HG03159 (cell line): ENCODE measurements at regions not wholly inside any gene's neighbourhood (a gene's known extent, or its start where the extent isn't known, plus 50 kb on each side); places are given as distances from the start of the nearest gene placed in this dataset.

Source experiments
- ATAC-seq: cut with Tn5 transposase; IDR thresholded peaks from one replicate; pipeline ENCODE4 v1.9.1; 2021; ENCODE audit warnings: mild to moderate bottlenecking, moderate library complexity; ENCODE audit not compliant: unreplicated experiment

DNA sequence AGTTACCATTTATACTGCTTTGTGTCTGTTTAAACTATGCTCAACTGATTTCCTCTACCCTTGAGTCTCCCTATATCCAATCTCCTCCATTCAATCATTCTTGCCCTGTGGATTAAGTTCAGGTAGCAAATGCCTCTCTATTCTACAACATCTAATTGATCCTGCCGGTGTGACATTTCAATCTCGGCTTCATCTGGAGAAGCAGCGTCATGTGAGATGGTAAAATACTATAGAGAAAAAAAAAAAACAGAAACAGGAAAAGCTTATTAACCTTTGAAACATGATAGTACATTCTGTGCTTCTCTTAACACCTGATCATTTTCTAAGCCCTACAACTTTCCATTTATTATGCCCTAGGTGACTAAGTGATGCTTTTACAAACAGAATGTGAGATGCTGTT is 89.4 kb downstream of the KCTD12 start:
- no peak for ATAC-seq

DNA sequence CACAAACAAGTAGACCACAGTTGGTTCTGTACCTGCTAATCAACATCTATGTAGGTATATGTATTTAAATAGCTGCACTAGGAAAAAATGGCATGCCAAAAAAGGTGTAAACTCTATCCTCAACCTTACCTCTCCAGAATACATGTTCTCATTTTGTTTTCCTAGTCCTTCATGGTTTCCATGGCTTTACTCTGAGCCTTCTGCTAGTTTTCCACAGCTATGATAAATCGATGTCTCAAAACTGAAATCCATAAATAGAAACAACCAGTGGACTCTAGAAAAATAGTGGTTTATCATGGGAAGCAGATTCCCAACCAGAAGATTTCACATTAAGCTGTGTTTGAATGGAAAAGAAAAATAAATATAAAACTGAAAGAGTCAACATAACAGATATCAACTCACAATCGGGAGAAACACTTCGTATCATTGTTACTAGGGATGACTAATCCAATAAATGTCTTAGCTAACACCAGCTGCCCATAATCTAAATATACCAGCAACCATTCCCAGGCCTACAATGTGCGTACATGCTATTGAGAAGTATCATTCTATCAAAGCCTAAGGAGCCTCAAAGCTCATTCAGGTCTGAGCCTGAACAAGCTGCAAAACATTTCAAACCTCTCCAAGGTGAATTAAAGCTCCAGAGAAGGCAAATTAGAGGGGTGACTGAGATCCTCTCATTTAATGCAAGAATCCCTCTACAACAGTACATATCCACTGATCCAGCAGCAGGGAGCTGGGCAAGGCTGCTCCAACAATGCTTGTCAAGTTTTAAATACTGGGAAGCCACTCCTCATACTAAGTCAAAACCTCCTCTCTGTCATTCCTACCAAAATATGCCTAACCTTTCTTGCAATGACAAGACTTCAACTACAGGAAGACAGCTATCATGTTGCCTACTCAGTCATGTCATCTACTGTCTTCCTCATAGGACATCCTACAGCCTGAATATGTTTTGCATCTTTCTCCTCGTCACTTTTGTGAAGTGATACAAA is 90.2 kb downstream of the KCTD12 start:
- no peak for ATAC-seq

DNA sequence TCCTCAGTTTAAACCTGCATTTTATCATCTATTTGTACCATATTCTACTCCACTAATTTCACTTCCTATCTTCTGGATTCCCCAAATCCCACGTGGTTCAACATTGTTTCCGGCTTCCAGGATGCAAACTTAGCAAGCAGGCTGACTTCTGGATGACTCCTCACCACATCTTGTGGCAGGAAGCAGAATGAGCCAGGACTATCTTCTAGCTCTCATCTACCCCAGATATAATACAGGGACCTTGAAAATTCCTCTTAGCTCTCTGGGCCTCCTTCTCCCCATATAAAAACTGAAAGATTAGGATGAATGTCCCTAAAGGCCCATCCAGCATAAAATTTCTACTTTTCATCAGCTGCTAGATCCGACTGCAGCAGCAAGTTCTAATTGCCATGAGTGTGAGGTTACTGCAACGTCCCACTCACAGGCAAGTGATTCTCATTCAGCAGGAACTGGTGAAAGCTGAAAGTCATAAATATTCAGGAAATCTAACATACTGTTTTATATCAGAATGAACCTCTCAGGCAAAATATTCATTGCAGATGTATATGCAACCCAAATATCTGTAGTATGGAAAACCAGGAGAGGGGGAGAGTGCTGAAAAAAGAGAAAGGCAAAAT is 93.4 kb downstream of the KCTD12 start:
- ATAC-seq = no peak

DNA sequence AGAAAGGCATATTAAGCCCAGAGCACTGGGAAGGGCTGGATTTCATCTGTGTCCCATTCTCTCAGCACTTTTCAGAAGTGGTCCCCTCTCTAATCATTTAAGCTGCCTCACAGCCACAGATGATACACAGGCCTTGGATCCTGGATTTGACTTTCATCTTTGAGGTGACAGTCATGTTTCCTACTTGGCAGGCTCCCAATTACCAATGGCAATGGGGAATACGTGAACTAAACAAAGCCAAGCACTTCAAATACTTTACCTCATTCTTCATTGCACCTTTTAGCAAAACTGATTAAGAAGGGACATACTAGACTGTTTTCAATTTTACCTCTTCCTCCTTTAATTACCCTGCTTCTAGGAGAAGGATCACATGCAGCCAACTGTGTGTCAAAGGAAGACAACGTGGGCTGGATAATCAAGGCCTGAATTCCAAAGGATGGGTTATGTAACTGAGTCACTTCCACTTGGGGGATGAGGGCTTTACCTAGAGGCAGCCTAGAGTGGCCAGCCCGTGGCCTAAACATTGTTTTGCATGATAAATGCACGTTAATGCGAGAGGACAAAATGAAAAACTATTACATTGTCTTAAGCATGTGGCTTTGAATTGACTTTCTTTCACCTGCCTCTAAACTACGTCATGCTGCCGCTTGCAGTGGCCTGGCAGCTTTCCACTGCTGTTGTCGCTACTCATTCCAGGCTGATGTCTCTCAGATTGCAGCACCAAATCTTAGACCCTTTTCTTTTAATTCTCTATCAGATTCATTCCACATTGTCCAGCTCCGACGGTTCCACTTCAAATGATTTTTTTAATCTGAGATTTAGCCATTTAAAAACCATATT is 95.0 kb downstream of the KCTD12 start:
- no peak for ATAC-seq

DNA sequence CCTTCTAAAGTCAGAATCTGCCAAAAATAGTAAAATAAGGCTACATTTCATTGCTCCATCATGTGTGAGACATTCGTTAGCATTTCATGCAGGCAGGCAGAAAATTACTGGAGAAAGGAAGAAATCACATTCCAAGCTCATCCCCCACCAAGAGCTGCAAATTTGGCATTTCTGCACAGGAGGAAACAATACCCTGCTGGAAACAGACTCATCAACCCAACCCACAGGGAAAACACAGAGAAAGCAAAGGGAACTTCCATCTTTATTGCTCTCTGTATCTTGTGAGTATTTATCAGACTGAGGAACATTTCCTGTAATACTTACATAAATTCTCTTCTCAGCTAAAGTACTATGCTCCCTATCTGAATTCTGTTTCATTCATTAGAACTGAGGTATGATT is 95.7 kb downstream of the KCTD12 start:
- ATAC-seq = no peak

DNA sequence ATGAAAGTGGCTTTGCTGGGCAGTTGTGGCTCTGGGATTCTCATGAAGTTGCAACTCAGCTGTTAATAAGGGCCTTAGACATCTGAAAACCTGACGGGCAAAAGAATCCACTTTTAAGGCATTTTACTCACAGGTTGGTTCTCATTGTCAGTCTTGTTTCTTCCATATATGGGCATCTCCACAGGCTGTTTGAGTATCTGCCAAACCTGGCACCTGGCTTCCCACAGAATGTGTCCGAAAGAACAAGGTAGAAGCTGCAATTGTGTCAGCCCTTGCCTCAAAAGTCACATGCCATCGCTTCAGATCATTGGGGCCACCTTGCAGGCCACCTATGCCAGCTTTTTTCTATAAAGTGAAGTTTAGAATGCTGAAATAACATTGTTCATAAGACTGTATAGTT is 102.4 kb downstream of the KCTD12 start:
- ATAC-seq = no peak

DNA sequence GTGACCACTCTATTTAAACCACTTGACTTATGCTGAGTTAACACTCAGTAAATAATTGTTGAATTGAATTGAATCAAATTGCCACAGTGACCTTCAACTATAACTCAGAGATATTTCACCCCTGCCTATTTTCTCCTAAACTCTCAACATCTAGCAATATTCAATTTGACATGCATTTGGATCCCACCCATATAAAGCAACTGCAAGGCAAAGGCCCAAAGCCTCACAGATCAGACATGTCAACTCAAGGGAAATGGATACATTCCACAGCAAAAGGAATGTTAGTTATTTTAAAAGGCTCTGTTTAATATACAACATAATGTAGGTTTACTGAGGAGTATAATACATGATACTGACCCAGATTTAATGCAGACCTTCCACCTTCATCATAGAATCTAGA is 107.4 kb downstream of the KCTD12 start:
- no peak for ATAC-seq

DNA sequence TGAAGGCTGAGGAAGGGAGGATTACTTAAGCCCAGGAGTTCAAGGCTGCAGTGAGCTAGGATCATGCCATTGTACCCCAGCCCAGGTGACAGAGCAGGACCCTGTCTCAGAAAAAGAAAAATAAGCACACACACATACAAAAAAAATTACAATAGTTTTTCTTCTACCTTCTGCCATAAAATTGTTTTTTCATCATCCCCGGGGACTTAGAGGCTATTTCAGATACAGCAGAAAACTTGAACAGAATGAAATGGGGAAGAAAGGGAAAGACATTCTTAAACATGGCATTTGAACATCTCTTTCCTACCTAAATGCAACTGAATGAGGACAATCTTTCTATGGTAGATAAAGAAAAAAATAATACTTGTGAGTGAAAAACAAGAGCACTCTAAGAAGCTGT is 109.1 kb downstream of the KCTD12 start:
- ATAC-seq = no peak

DNA sequence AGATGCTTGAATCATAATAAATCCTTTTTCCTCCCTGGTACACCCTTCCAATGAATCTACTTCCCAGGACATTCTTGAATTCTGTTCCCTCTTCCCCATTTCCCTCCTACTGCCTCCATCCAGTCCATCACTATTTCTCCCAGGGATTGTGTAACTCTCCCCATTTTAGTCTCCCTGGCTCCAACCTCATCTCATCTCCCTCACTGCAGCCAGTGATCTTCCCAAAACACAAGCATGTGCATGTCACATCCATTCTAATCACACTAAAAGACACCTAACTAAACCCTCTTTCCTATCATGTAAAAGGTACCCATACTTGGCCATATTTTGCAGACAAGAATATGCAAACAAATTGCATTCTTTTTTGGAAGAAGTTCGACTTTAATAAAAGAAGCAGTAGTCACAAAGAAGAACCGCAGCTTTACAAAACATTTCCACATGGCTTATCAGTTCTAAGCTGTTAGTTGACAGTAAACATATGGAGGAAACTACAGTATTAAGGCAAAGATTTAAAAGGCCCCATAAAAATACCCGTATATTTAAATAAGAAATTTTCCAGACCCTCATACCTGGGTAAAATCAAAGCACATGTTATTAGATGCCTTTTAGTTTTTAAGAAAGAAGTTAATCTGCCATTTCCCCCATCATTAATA is 111.0 kb downstream of the KCTD12 start:
- no peak for ATAC-seq

DNA sequence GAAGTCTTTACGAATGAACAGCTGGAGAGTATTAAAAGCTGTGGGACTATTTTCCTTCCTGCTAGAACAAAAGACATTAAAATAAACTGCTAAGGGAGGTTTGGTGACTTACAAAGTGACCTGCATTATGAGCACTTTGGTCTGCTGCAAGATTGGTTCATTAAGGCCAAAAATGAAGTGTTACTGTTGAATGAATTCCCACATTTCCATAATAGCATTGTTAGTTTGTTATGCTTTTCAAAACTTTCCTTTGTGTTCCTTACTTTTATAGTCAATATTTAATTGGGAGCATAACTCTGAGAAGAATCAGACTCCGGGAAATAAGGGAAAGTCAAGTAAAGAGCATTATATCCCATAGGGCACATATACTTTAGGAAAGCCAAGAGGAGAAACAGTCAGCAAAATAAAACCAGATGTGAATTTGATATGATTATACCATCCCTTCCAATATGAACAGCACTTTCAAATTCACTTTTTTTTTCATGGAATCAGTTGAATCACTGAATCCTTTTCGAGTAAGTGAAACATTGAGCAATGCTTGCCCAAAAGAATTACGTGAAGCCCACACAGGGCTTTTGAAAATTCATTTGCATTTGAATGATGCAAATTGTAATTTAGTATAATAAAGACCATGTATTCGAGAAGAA is 112.6 kb downstream of the KCTD12 start:
- no peak for ATAC-seq

DNA sequence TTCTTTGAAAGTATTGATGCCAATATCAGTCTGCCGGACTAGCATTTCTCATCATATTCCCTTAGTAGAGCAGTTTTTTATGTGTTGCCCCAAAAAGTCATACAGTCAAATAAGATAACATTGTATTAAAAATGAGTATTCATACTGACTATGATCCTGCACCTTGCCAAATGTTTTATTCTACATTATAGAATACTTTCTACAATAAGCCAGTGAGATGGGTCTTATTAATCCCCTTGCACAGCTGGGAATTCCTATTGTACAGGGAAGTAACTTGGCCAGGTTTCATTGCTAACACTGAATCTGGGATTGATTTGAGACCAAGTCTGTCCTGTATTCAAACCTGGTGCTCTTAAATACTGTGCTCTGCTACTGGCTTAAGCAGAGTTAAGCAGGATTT is 114.0 kb downstream of the KCTD12 start:
- no peak for ATAC-seq

DNA sequence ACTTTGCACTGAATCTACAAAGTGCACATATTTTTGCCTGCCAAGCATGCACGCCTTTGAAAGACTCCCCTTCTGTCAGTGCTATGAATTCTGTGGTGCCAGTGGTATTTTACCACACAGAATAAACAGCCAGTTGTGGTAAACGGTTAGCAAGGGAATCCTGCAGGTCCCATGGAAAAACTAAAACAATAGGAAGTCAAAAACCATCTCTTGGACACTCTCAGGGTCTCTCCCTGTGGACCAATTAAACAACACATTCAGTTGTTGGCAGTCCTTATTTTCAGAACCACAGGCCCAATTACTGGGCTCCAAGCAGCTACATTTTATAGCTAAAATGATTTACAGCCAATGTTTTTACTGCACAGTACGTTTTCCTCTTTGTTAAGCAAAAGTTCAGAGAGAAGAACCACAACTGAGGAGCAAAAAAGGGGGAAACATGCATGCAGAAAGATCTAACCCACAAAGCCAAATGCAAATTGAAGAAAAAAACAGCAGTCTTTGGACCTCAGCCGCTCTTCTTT is 116.9 kb downstream of the KCTD12 start:
- no peak for ATAC-seq

DNA sequence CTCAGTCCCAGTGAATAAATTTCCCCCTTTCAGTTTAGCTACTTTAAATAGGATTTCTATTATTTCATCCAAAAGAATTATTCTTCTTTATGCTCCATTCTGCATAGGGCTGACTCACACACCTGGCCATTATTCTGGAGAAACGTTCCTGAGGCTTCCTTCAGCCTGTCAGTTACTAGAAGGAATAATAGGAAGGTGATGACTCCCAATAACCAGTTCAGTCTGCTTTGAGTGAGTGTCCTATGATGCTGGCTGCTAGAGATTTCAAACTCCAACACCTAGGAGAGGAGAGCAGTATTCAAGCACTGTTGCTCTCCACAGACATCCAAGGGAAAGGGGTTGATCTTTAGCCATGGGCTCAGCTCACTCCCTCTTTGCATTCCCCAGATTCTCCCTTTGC is 117.8 kb downstream of the KCTD12 start:
- no peak for ATAC-seq

DNA sequence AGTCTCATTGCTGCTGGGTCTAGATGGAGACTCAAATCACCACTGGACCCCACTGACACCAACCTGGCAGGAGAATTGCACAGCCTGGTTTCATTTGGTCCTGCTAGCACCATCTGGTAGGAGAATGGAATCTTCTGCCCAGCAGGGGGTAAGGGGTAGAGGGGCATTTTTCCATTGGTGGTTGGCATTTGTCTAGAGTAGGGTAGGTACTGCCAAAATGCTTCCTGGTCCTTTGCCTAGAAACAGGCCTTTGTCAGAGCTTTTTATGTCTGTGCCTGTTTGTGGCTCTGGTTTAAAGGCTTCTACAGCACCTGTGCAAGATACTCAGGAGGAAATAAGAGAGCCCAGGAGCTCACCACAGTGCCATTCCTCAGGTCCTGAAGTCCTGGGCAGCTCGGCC is 121.3 kb downstream of the KCTD12 start:
- ATAC-seq = no peak

DNA sequence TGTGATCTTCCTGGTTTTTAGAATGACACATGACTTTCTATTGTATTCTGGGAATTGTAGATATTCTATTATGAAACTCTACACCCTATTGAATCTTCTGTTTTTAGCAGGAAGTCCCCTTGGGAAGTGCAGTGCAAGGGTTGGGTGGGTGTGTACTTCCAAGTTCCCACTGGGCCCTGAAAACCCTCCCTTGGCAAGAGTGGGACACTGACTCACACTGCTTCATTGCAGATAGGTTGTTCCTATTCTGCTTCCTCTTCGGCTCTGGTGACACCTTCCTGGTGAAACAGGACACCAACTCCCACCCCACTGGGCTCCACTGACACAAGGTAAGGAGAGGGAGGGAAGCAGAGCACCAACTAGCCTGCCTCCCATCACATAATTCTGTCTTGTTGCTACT is 121.8 kb downstream of the KCTD12 start:
- ATAC-seq = no peak

DNA sequence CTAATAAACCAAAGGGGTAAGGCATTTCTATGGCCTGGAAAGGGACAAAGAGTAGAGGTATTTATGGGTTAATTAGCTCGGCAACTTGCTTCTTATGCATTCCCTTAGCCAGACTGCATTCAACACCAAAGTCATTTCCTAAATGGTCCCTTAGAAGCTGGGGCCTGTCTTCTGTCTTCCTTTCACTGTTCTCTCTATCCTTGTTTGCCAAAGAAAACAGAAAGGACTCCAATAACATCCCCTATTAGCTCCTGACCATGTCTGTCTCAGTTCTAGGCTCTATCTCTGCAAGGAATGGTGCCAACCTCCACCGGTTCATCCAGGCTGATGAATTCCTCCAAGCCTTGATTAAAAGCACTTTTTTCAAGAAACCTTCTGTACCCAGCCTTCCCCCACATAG is 123.5 kb downstream of the KCTD12 start:
- ATAC-seq = no peak

DNA sequence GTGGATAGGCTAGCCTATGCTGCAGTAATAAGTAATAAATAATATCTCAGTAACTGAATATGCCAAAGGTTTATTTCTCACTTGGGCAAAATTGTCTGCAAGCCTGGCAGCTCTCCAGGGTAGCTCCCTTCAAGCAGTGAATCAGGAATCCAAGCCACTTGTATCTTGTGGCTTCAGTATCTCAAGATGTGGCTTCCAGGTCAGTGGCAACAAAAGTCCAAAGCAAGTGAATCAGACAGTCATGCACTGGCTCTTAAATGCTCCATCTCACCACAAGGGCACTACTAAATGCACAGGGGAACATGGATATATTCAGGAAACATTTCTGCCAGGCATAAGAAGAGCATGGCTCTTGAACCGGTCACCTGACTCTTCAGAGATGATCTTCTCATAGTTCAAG is 126.3 kb downstream of the KCTD12 start:
- ATAC-seq = no peak

DNA sequence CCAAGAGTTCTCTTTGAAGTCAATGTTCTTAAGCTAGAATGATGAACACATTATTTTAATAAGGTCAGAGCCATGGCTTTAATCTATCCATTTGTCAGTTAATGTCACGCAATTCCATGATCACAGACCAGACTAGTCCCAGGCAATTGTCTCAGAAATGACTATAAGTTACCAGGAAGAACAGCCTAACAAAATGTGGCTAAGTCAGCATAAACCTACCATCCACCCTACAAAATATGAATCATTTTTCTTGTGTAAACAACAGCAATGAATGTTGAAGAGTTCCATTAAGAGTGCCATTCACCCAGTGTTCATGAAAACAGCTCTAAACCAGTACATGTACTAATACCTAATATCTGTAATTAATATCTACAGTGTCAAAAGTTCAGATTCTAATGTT is 127.5 kb downstream of the KCTD12 start:
- ATAC-seq = no peak

DNA sequence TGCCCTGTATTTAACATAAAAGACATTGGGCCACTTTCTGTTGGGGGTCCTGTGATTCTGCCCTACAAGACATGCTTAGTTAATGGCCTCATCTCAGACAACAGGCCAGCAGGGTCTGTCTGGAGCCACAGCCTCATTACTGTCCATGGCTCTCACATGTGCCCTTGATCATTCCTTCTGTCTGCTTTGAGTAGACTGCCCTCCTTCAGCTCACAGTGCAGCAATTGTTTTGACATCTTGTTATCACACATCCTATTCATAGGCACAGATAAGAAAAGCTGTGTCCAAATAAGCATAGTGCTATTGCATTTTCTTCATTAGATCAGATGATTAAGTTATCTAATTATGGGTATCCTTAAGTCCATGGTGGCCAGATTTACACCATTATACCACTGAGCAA is 127.9 kb downstream of the KCTD12 start:
- no peak for ATAC-seq

DNA sequence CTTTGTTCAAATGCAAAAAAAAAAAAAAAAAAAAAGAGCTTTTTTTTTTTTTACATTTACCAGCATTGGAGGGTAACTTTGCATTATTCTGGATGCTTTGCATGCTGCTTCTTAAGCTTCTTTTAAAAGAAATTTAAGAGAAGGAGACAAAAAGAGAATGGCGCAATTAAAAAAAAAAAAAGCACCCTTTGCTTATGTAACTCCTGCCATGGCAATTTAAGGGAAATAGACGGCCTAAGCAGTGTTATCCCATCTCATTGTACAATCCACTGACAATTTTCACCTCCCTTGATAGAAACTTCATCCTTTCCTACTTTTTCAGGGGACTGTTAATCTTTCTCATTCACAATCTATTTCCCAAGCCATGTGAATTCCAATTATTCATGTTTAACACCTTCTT is 129.8 kb downstream of the KCTD12 start:
- ATAC-seq = no peak
